GM23248 (cell line): ENCODE measurements at regions not wholly inside any gene's neighbourhood (a gene's known extent, or its start where the extent isn't known, plus 50 kb on each side); places are given as distances from the start of the nearest gene placed in this dataset.

ENCODE experiments used
- DNase-seq: peaks from one replicate; pipeline ENCODE4 v3.0.0-alpha.2; 2015
- H2AFZ ChIP-seq: fragments of 200-600 bp; sonication (generic); 2 replicates; pipeline ENCODE4 v1.6.1; 2016; ENCODE audit warnings: antibody characterized with exemption
- H3F3A ChIP-seq: fragments of 200-600 bp; sonication (generic); 2 replicates; pipeline ENCODE4 v1.6.1; 2016; ENCODE audit warnings: mild to moderate bottlenecking, antibody characterized with exemption, mixed run types; ENCODE audit not compliant: insufficient read depth
- H3K27ac ChIP-seq: fragments of 200-600 bp; sonication (generic); 2 replicates; pipeline ENCODE4 v1.5.1; 2016; ENCODE audit warnings: mild to moderate bottlenecking
- H3K27me3 ChIP-seq: fragments of 200-600 bp; sonication (generic); replicated peaks from 2 replicates; pipeline ENCODE4 v1.6.1; 2016; ENCODE audit warnings: mild to moderate bottlenecking; ENCODE audit not compliant: insufficient read depth
- H3K36me3 ChIP-seq: fragments of 200-600 bp; sonication (generic); 2 replicates; pipeline ENCODE4 v1.6.1; 2016; ENCODE audit warnings: low read depth, mild to moderate bottlenecking
- H3K4me1 ChIP-seq: fragments of 200-600 bp; sonication (generic); 2 replicates; pipeline ENCODE4 v1.6.1; 2016; ENCODE audit warnings: mild to moderate bottlenecking; ENCODE audit not compliant: insufficient read depth
- H3K4me2 ChIP-seq: fragments of 200-600 bp; sonication (generic); one replicate; pipeline ENCODE4 v1.6.1; 2016; ENCODE audit warnings: mild to moderate bottlenecking; ENCODE audit not compliant: unreplicated experiment
- H3K4me3 ChIP-seq: fragments of 200-600 bp; sonication (generic); 2 replicates; pipeline ENCODE4 v1.5.1; 2016; ENCODE audit warnings: mild to moderate bottlenecking
- H3K79me2 ChIP-seq: fragments of 200-600 bp; sonication (generic); 2 replicates; pipeline ENCODE4 v1.6.1; 2016; ENCODE audit warnings: mild to moderate bottlenecking; ENCODE audit not compliant: insufficient read depth
- H3K9ac ChIP-seq: fragments of 200-600 bp; sonication (generic); 2 replicates; pipeline ENCODE4 v1.6.1; 2016; ENCODE audit warnings: mild to moderate bottlenecking
- H3K9me2 ChIP-seq: fragments of 200-600 bp; sonication (generic); 2 replicates; pipeline ENCODE4 v1.6.1; 2016; ENCODE audit warnings: mixed run types, mild to moderate bottlenecking, moderate library complexity; ENCODE audit not compliant: insufficient read depth
- H3K9me3 ChIP-seq: fragments of 200-600 bp; sonication (generic); one replicate; pipeline ENCODE4 v1.6.1; 2017; ENCODE audit warnings: low read depth
- H4K20me1 ChIP-seq: fragments of 200-600 bp; sonication (generic); 2 replicates; pipeline ENCODE4 v1.6.0; 2016; ENCODE audit not compliant: insufficient read depth
- EZH2 ChIP-seq: fragments of 200-600 bp; sonication (generic); IDR thresholded peaks from 2 replicates; pipeline ENCODE4 v1.6.1; 2018; ENCODE audit warnings: antibody characterized with exemption, mild to moderate bottlenecking; ENCODE audit not compliant: insufficient read depth, poor library complexity, severe bottlenecking
- EZH2phosphoT487 ChIP-seq: fragments of 200-600 bp; sonication (generic); IDR thresholded peaks from 2 replicates; pipeline ENCODE4 v1.6.1; 2018; ENCODE audit warnings: antibody characterized with exemption, moderate library complexity, mild to moderate bottlenecking, low read depth; ENCODE audit not compliant: insufficient read depth
- WGBS, 2 experiments: methylation state at CpG; one replicate each; pipeline ENCODE4 v1.1.6; 2015 to 2017; ENCODE audit warnings: low lambda C conversion rate in 2 of 2, low coverage in 1 of 2; ENCODE audit errors: missing lambda C conversion rate in 2 of 2; 5-methylcytosine and 5-hydroxymethylcytosine counted together
- in situ Hi-C: fragments of 300-500 bp; cut with MboI; formaldehyde crosslinking; loops from 2 replicates; pipeline ENCODE4 v1.15.0; 2020

- Histone ChIP-seq H3K79me2 (no peaks in the 10 kb centered on the region), H3K36me3 (no peaks in the 10 kb centered on the region), H3K27ac (no peak overlapping the region), H4K20me1 (no peaks in the 10 kb centered on the region), H3F3A (no peaks in the 10 kb centered on the region), H2AFZ (no peak overlapping the region), H3K4me2 (no peak overlapping the region), H3K9me2 (no peaks in the 10 kb centered on the region), H3K27me3 (no peaks in the 10 kb centered on the region), H3K9me3 (no peaks in the 10 kb centered on the region), H3K9ac (no peak overlapping the region), H3K4me3 (no peak overlapping the region), H3K4me1 (no peaks in the 10 kb centered on the region)
- in situ Hi-C loops: no loop called here
- no peak for DNase-seq
- WGBS, 2 experiments: 24 to 36% methylated on average over 6 of the region's 6 CpGs
- TF ChIP-seq EZH2phosphoT487: no peak
- no peak for TF ChIP-seq EZH2
These were observed 347.9 kb upstream of the STAC start for GRCh38 chr3:36032180-36033047.

- no peaks in the 10 kb centered on the region; the same call in 1 of the 2 replicates for H3K27me3 ChIP-seq
- H3K36me3 ChIP-seq: no peaks in the 10 kb centered on the region
- H3K4me1 ChIP-seq: 0 out of 2 replicates have a peak, but pooled peaks cover 7% of the 10 kb centered on the region
- no peak for TF ChIP-seq EZH2phosphoT487
- no peak for TF ChIP-seq EZH2
- no peak overlapping the region for H3K4me2 ChIP-seq
- H3K79me2 ChIP-seq: no peaks in the 10 kb centered on the region
- no peaks in the 10 kb centered on the region; the same call in 1 of the 2 replicates for H3K9me2 ChIP-seq
- H3F3A ChIP-seq: no peaks in the 10 kb centered on the region
- no peaks in the 10 kb centered on the region for H4K20me1 ChIP-seq
- H3K4me3 ChIP-seq: no peak overlapping the region
- in situ Hi-C loops: no loop called here
- no peaks in the 10 kb centered on the region for H3K9me3 ChIP-seq
- H2AFZ ChIP-seq: no peak overlapping the region
- no peak for DNase-seq
- no peak overlapping the region for H3K27ac ChIP-seq
- no peak overlapping the region for H3K9ac ChIP-seq
These were observed 321.8 kb upstream of the STAC start for GRCh38 chr3:36058404-36059030.

GRCh38 chr3:36060950-36061349, 319.4 kb upstream of the STAC start:
- TF ChIP-seq EZH2phosphoT487 (no peak), EZH2 (no peak)
- H3K36me3 ChIP-seq: no peaks in the 10 kb centered on the region
- no peaks in the 10 kb centered on the region for H3K9me3 ChIP-seq
- H3K9me2 ChIP-seq: no peaks in the 10 kb centered on the region; the same call in 1 of the 2 replicates
- no peaks in the 10 kb centered on the region for H3F3A ChIP-seq
- no peaks in the 10 kb centered on the region; the same call in 1 of the 2 replicates for H3K27me3 ChIP-seq
- in situ Hi-C loops: no loop called here
- no peak overlapping the region for H3K4me3 ChIP-seq
- no peak overlapping the region for H3K9ac ChIP-seq
- H2AFZ ChIP-seq: no peak overlapping the region
- H3K79me2 ChIP-seq: no peaks in the 10 kb centered on the region
- 17 to 20% methylated on average over 5 of the region's 5 CpGs for WGBS, 2 experiments
- DNase-seq: peak; percentile 27
- no peak overlapping the region for H3K4me2 ChIP-seq
- no peak overlapping the region for H3K27ac ChIP-seq
- 0 out of 2 replicates have a peak, but pooled peaks cover 7% of the 10 kb centered on the region for H3K4me1 ChIP-seq
- no peaks in the 10 kb centered on the region for H4K20me1 ChIP-seq

- DNase-seq: peak; percentile 7
These were observed 316.3 kb upstream of the STAC start for GRCh38 chr3:36063992-36064391.

More at GRCh38 chr3:36063992-36064391, 316.3 kb upstream of the STAC start:
- Histone ChIP-seq H3K4me2 (no peak overlapping the region), H3K4me3 (no peak overlapping the region), H3K4me1 (0 out of 2 replicates have a peak, but pooled peaks cover 7% of the 10 kb centered on the region), H3K27ac (no peak overlapping the region), H4K20me1 (no peaks in the 10 kb centered on the region), H3K27me3 (no peaks in the 10 kb centered on the region; the same call in 1 of the 2 replicates), H3K9ac (no peak overlapping the region), H3F3A (no peaks in the 10 kb centered on the region), H3K9me3 (no peaks in the 10 kb centered on the region), H3K79me2 (no peaks in the 10 kb centered on the region), H3K36me3 (no peaks in the 10 kb centered on the region), H2AFZ (no peak overlapping the region), H3K9me2 (no peaks in the 10 kb centered on the region; the same call in 1 of the 2 replicates)
- 49 to 57% methylated on average over 2 of the region's 2 CpGs for WGBS, 2 experiments
- TF ChIP-seq EZH2 (no peak), EZH2phosphoT487 (no peak)
- in situ Hi-C loops: no loop called here
